KMS-11 (cell line): ENCODE measurements at regions not wholly inside any gene's neighbourhood (a gene's known extent, or its start where the extent isn't known, plus 50 kb on each side); places are given as distances from the start of the nearest gene placed in this dataset.
A peak's percentile ranks its signal among the peaks of the same experiment; 100 is the strongest.

Experiments used
- H2AFZ ChIP-seq: fragments of 200-600 bp; sonication (generic); 2 replicates; pipeline ENCODE4 v1.6.1; 2016; ENCODE audit warnings: antibody characterized with exemption, mixed run types, low read depth
- H3K27ac ChIP-seq: fragments of 200-600 bp; sonication (generic); 2 replicates; pipeline ENCODE4 v1.6.1; 2016; ENCODE audit warnings: mild to moderate bottlenecking, mixed run types
- H3K27me3 ChIP-seq: fragments of 200-600 bp; sonication (generic); 2 replicates; pipeline ENCODE4 v1.6.1; 2017; ENCODE audit warnings: mild to moderate bottlenecking, low read depth, mixed run types, moderate library complexity; ENCODE audit not compliant: insufficient read depth
- H3K36me3 ChIP-seq: fragments of 200-600 bp; sonication (generic); 2 replicates; pipeline ENCODE4 v1.6.1; 2017; ENCODE audit warnings: mild to moderate bottlenecking, mixed run types; ENCODE audit not compliant: insufficient read depth
- H3K4me1 ChIP-seq: fragments of 200-600 bp; sonication (generic); 2 replicates; pipeline ENCODE4 v1.6.1; 2016; ENCODE audit warnings: mild to moderate bottlenecking, low read depth, mixed run types; ENCODE audit not compliant: poor library complexity, severe bottlenecking
- H3K4me2 ChIP-seq: fragments of 200-600 bp; sonication (generic); 2 replicates; pipeline ENCODE4 v1.7.0; 2016; ENCODE audit warnings: mild to moderate bottlenecking, mixed run types
- H3K4me3 ChIP-seq: fragments of 200-600 bp; sonication (generic); IDR thresholded peaks from 2 replicates; pipeline ENCODE4 v1.6.1; 2017; ENCODE audit warnings: low read depth, low read length, mixed read lengths; ENCODE audit not compliant: insufficient read depth
- H3K79me2 ChIP-seq: fragments of 200-600 bp; sonication (generic); 2 replicates; pipeline ENCODE4 v1.6.1; 2016; ENCODE audit warnings: low read depth, mixed run types; ENCODE audit not compliant: insufficient read depth
- H3K9ac ChIP-seq: fragments of 200-600 bp; sonication (generic); 2 replicates; pipeline ENCODE4 v1.6.1; 2016; ENCODE audit warnings: mild to moderate bottlenecking, mixed run types
- H4K20me1 ChIP-seq: fragments of 200-600 bp; sonication (generic); 2 replicates; pipeline ENCODE4 v1.6.1; 2016; ENCODE audit warnings: mild to moderate bottlenecking, mixed run types; ENCODE audit not compliant: insufficient read depth
- TF ChIP-seq, protein P1 (sequence below): fragments of 200-600 bp; sonication (generic); conservative IDR thresholded peaks from 2 replicates; pipeline ENCODE4 v1.6.1; 2017; ENCODE audit warnings: low read depth, mild to moderate bottlenecking, antibody characterized with exemption, low read length, moderate library complexity, mixed read lengths

DNA sequence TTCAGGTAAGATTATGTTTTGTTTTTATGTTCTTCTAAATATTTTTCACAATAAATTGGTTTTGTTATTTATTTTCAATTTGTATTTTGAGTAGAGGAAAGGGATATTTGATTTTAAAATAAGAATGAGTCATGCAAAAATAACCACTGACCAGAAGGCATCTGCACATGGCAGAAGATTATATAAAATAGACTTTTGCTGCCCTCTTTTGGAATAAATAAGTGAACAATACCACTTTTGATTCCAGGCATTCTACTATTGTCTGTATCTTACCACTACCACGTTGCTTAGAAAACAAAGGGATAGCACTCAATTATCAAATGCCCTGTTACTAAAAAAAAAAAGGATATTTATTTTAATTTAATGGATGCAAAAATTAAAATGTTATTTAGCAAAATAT lies 227.3 kb upstream of the ITGA1 start:
- H3K4me3 ChIP-seq, result no peak overlapping the region
- no peaks in the 10 kb centered on the region for H4K20me1 ChIP-seq
- no peaks in the 10 kb centered on the region for H3K79me2 ChIP-seq
- H3K27ac ChIP-seq, result no peak overlapping the region
- no peaks in the 10 kb centered on the region for H3K27me3 ChIP-seq
- no peak overlapping the region for H3K4me2 ChIP-seq
- TF ChIP-seq, protein P1, sequence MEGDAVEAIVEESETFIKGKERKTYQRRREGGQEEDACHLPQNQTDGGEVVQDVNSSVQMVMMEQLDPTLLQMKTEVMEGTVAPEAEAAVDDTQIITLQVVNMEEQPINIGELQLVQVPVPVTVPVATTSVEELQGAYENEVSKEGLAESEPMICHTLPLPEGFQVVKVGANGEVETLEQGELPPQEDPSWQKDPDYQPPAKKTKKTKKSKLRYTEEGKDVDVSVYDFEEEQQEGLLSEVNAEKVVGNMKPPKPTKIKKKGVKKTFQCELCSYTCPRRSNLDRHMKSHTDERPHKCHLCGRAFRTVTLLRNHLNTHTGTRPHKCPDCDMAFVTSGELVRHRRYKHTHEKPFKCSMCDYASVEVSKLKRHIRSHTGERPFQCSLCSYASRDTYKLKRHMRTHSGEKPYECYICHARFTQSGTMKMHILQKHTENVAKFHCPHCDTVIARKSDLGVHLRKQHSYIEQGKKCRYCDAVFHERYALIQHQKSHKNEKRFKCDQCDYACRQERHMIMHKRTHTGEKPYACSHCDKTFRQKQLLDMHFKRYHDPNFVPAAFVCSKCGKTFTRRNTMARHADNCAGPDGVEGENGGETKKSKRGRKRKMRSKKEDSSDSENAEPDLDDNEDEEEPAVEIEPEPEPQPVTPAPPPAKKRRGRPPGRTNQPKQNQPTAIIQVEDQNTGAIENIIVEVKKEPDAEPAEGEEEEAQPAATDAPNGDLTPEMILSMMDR, result peak; percentile 34; the same call in 1 of the 2 replicates
- no peak overlapping the region for H2AFZ ChIP-seq
- no peaks in the 10 kb centered on the region for H3K4me1 ChIP-seq
- H3K36me3 ChIP-seq, result no peaks in the 10 kb centered on the region
- H3K9ac ChIP-seq, result no peak overlapping the region

DNA sequence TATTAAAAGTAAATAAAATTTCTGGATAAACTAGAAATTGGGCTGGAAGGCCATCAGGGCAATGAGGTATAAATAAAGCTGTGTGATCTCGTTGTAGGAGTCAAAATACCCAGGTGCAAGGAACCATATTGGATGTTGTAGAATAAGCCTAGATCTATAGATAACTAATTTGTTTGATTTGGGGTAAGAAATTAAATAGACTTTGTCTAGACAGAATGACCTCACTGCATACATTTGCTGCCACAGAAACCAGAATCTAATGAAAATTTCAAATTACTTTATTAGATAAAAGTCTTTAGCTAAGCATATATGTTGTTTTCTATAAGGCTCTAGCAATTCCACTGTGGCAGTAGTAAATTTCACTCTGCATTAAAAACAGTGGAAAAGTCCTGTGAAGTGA lies 225.2 kb upstream of the ITGA1 start:
- H2AFZ ChIP-seq, result no peak overlapping the region
- no peak overlapping the region for H3K4me2 ChIP-seq
- H3K27me3 ChIP-seq, result no peaks in the 10 kb centered on the region
- no peaks in the 10 kb centered on the region for H3K36me3 ChIP-seq
- no peaks in the 10 kb centered on the region for H4K20me1 ChIP-seq
- no peaks in the 10 kb centered on the region for H3K4me1 ChIP-seq
- H3K9ac ChIP-seq, result no peak overlapping the region
- TF ChIP-seq, protein P1, result no peak
- no peak overlapping the region for H3K4me3 ChIP-seq
- no peaks in the 10 kb centered on the region for H3K79me2 ChIP-seq
- no peak overlapping the region for H3K27ac ChIP-seq

DNA sequence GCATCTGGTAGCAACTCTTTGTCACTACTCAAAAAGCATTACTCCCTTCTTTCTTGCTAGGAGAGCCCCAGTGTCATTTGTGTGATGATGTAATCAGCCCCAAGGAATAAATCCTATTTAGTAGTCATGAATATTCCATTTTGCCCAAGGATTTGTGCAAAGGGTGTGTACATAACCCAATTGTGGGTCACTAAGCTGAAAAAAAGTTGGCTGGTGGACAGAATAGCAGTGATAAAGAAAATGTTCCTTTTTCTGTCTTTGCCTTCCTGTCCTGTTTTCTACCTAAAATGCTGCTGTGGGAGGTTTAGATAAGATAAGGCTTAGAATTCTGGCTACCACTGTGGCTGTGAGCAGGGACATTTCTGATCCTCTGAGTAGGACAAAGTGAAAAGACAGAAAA lies 223.1 kb upstream of the ITGA1 start:
- Histone ChIP-seq H3K27ac (no peak overlapping the region), H4K20me1 (no peaks in the 10 kb centered on the region), H3K79me2 (no peaks in the 10 kb centered on the region), H3K4me1 (no peaks in the 10 kb centered on the region), H3K4me2 (no peak overlapping the region), H3K9ac (no peak overlapping the region), H3K4me3 (no peak overlapping the region), H3K36me3 (no peaks in the 10 kb centered on the region), H3K27me3 (no peaks in the 10 kb centered on the region), H2AFZ (no peak overlapping the region)
- TF ChIP-seq, protein P1, result no peak

DNA sequence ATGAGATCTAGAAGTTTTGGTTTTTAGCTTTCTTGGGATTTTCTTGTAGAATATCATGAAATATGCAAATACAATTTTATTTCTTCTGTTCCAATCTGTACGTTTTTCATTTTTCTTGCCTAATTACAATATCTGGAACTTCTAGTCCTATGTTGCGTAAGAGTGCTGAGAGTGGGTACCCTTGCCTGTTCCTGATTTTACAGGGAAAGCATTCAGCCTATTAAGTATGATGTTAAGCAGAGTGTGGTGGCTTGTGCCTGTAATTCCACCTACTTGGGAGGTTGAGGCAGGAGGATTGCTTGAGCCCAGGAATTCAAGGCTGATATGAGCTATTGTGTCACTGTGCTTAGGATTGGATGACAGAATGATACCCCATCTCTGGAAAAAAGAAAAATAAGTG lies 210.2 kb upstream of the ITGA1 start:
- Histone ChIP-seq H3K27me3 (no peaks in the 10 kb centered on the region), H3K27ac (no peak overlapping the region), H3K4me2 (no peak overlapping the region), H3K9ac (no peak overlapping the region), H4K20me1 (no peaks in the 10 kb centered on the region), H2AFZ (no peak overlapping the region), H3K79me2 (no peaks in the 10 kb centered on the region), H3K4me3 (no peak overlapping the region), H3K36me3 (no peaks in the 10 kb centered on the region), H3K4me1 (no peaks in the 10 kb centered on the region)
- TF ChIP-seq, protein P1, result no peak
